ENCODE measurements at regions not wholly inside any gene's neighbourhood (a gene's known extent, or its start where the extent isn't known, plus 50 kb on each side); places are given as distances from the start of the nearest gene placed in this dataset.
"Not testable (repeated sequence)": the region's sequence is repeated elsewhere in the genome, so short reads cannot be mapped to it uniquely, and the experiment has no call there.

- Histone ChIP-seq H3K36me3 (ENCODE audit: insufficient read depth, low read length) (no peaks in the 10 kb centered on the region), H3K79me2 (ENCODE audit: insufficient read depth, low read length) (no peaks in the 10 kb centered on the region), H3K4me2 (ENCODE audit: low read length) (no peak overlapping the region), H3K9me3 (ENCODE audit: low read length) (no peaks in the 10 kb centered on the region), H3K4me1 (ENCODE audit: insufficient read depth, low read length, severe bottlenecking) (no peaks in the 10 kb centered on the region), H4K20me1 (ENCODE audit: insufficient read depth, low read length) (no peaks in the 10 kb centered on the region), H3K9ac (ENCODE audit: low read length) (no peak overlapping the region), H3K27ac (ENCODE audit: low read depth, low read length, poor library complexity, severe bottlenecking) (no peak overlapping the region), H3F3A (ENCODE audit: insufficient read depth, low read length) (no peaks in the 10 kb centered on the region), H3K4me3 (ENCODE audit: low read depth, low read length, poor library complexity, severe bottlenecking) (no peak overlapping the region), H3K27me3 (ENCODE audit: insufficient read depth, low read length) (no peaks in the 10 kb centered on the region), H3K9me2 (ENCODE audit: low read depth, low read length) (no peaks in the 10 kb centered on the region), H2AFZ (ENCODE audit: low read length) (no peak overlapping the region)
- TF ChIP-seq EZH2 (IDR thresholded peaks at IDR 0.05; ENCODE audit: borderline replicate concordance, low read length) (no peak), CTCF (IDR thresholded peaks at IDR 0.05; ENCODE audit: low read length) (no peak)
Measured at GRCh38 chr3:180421721-180422120, 180.2 kb upstream of the TTC14 start.

- H3K9ac ChIP-seq (ENCODE audit: low read length); H3K9me3 ChIP-seq (ENCODE audit: low read length); H3K4me1 ChIP-seq (ENCODE audit: insufficient read depth, low read length, severe bottlenecking); H3K9me2 ChIP-seq (ENCODE audit: low read depth, low read length); H2AFZ ChIP-seq (ENCODE audit: low read length); H3K36me3 ChIP-seq (ENCODE audit: insufficient read depth, low read length); H3K4me2 ChIP-seq (ENCODE audit: low read length); H3K79me2 ChIP-seq (ENCODE audit: insufficient read depth, low read length); H4K20me1 ChIP-seq (ENCODE audit: insufficient read depth, low read length); H3K4me3 ChIP-seq (ENCODE audit: low read depth, low read length, poor library complexity, severe bottlenecking); H3K27ac ChIP-seq (ENCODE audit: low read depth, low read length, poor library complexity, severe bottlenecking); H3K27me3 ChIP-seq (ENCODE audit: insufficient read depth, low read length); H3F3A ChIP-seq (ENCODE audit: insufficient read depth, low read length): not testable (repeated sequence)
Measured at GRCh38 chr3:180424305-180424704, 177.7 kb upstream of the TTC14 start.

- Histone ChIP-seq H3K4me1 (ENCODE audit: insufficient read depth, low read length, severe bottlenecking) (no peaks in the 10 kb centered on the region), H3K9me2 (ENCODE audit: low read depth, low read length) (no peaks in the 10 kb centered on the region), H3K9ac (ENCODE audit: low read length) (no peak overlapping the region), H3K79me2 (ENCODE audit: insufficient read depth, low read length) (no peaks in the 10 kb centered on the region), H2AFZ (ENCODE audit: low read length) (no peak overlapping the region), H3K27me3 (ENCODE audit: insufficient read depth, low read length) (no peaks in the 10 kb centered on the region), H4K20me1 (ENCODE audit: insufficient read depth, low read length) (no peaks in the 10 kb centered on the region), H3F3A (ENCODE audit: insufficient read depth, low read length) (no peaks in the 10 kb centered on the region), H3K4me2 (ENCODE audit: low read length) (no peak overlapping the region), H3K9me3 (ENCODE audit: low read length) (no peaks in the 10 kb centered on the region), H3K27ac (ENCODE audit: low read depth, low read length, poor library complexity, severe bottlenecking) (no peak overlapping the region), H3K36me3 (ENCODE audit: insufficient read depth, low read length) (no peaks in the 10 kb centered on the region), H3K4me3 (ENCODE audit: low read depth, low read length, poor library complexity, severe bottlenecking) (no peak overlapping the region)
- TF ChIP-seq EZH2 (IDR thresholded peaks at IDR 0.05; ENCODE audit: borderline replicate concordance, low read length): no peak
- TF ChIP-seq CTCF (IDR thresholded peaks at IDR 0.05; ENCODE audit: low read length): no peak
Measured at GRCh38 chr3:180430896-180431295, 171.1 kb upstream of the TTC14 start.

- no peak overlapping the region for H3K27ac ChIP-seq (ENCODE audit: low read depth, low read length, poor library complexity, severe bottlenecking)
- no peak overlapping the region for H3K4me2 ChIP-seq (ENCODE audit: low read length)
- no peak overlapping the region for H3K4me3 ChIP-seq (ENCODE audit: low read depth, low read length, poor library complexity, severe bottlenecking)
- H3K9ac ChIP-seq (ENCODE audit: low read length): no peak overlapping the region
- no peaks in the 10 kb centered on the region for H3K27me3 ChIP-seq (ENCODE audit: insufficient read depth, low read length)
- no peaks in the 10 kb centered on the region for H3K79me2 ChIP-seq (ENCODE audit: insufficient read depth, low read length)
- H4K20me1 ChIP-seq (ENCODE audit: insufficient read depth, low read length): 0 out of 2 replicates have a peak, but pooled peaks cover 2% of the 10 kb centered on the region
- TF ChIP-seq EZH2 (IDR thresholded peaks at IDR 0.05; ENCODE audit: borderline replicate concordance, low read length) (no peak), CTCF (IDR thresholded peaks at IDR 0.05; ENCODE audit: low read length) (no peak)
- H2AFZ ChIP-seq (ENCODE audit: low read length): no peak overlapping the region
- no peaks in the 10 kb centered on the region for H3K36me3 ChIP-seq (ENCODE audit: insufficient read depth, low read length)
- no peaks in the 10 kb centered on the region for H3F3A ChIP-seq (ENCODE audit: insufficient read depth, low read length)
- no peaks in the 10 kb centered on the region for H3K9me3 ChIP-seq (ENCODE audit: low read length)
- H3K9me2 ChIP-seq (ENCODE audit: low read depth, low read length): no peaks in the 10 kb centered on the region
- H3K4me1 ChIP-seq (ENCODE audit: insufficient read depth, low read length, severe bottlenecking): no peaks in the 10 kb centered on the region
Measured at GRCh38 chr3:180433152-180433551, 168.8 kb upstream of the TTC14 start.

Measured in OCI-LY1 (cell line).